ENCODE measurements at regions not wholly inside any gene's neighbourhood (a gene's known extent, or its start where the extent isn't known, plus 50 kb on each side); places are given as distances from the start of the nearest gene placed in this dataset.

- no peak for TF ChIP-seq EZH2phosphoT487 (IDR thresholded peaks at IDR 0.05; ENCODE audit: unreplicated experiment)
- TF ChIP-seq NANOG (IDR thresholded peaks at IDR 0.05; ENCODE audit: borderline replicate concordance), result no peak
- TF ChIP-seq CTCF (conservative IDR thresholded peaks at IDR 0.05; ENCODE audit: low read depth in 2 of 2), result no peak
- no peak for TF ChIP-seq POLR2AphosphoS5 (IDR thresholded peaks at IDR 0.05; ENCODE audit: low read depth)
- no peak for TF ChIP-seq ZNF331 (CRISPR knock-in tag; IDR thresholded peaks at IDR 0.05; ENCODE audit: low read depth)
- no peak for TF ChIP-seq EZH2 (IDR thresholded peaks at IDR 0.05; ENCODE audit: low read depth, unreplicated experiment)
- no peak for TF ChIP-seq REST (IDR thresholded peaks at IDR 0.05; ENCODE audit: unreplicated experiment)
- no peak for TF ChIP-seq CREB1 (CRISPR knock-in tag; IDR thresholded peaks at IDR 0.05; ENCODE audit: low read depth)
Measured at GRCh38 chr3:59404851-59405250, 355.0 kb upstream of the CFAP20DC start.
